KMS-11 (cell line): ENCODE measurements at regions not wholly inside any gene's neighbourhood (a gene's known extent, or its start where the extent isn't known, plus 50 kb on each side); places are given as distances from the start of the nearest gene placed in this dataset.

ENCODE experiments used
- H2AFZ ChIP-seq: fragments of 200-600 bp; sonication (generic); 2 replicates; pipeline ENCODE4 v1.6.1; 2016; ENCODE audit warnings: antibody characterized with exemption, mixed run types, low read depth
- H3K27ac ChIP-seq: fragments of 200-600 bp; sonication (generic); 2 replicates; pipeline ENCODE4 v1.6.1; 2016; ENCODE audit warnings: mild to moderate bottlenecking, mixed run types
- H3K27me3 ChIP-seq: fragments of 200-600 bp; sonication (generic); 2 replicates; pipeline ENCODE4 v1.6.1; 2017; ENCODE audit warnings: mild to moderate bottlenecking, low read depth, mixed run types, moderate library complexity; ENCODE audit not compliant: insufficient read depth
- H3K36me3 ChIP-seq: fragments of 200-600 bp; sonication (generic); 2 replicates; pipeline ENCODE4 v1.6.1; 2017; ENCODE audit warnings: mild to moderate bottlenecking, mixed run types; ENCODE audit not compliant: insufficient read depth
- H3K4me1 ChIP-seq: fragments of 200-600 bp; sonication (generic); 2 replicates; pipeline ENCODE4 v1.6.1; 2016; ENCODE audit warnings: mild to moderate bottlenecking, low read depth, mixed run types; ENCODE audit not compliant: poor library complexity, severe bottlenecking
- H3K4me2 ChIP-seq: fragments of 200-600 bp; sonication (generic); 2 replicates; pipeline ENCODE4 v1.7.0; 2016; ENCODE audit warnings: mild to moderate bottlenecking, mixed run types
- H3K4me3 ChIP-seq: fragments of 200-600 bp; sonication (generic); IDR thresholded peaks from 2 replicates; pipeline ENCODE4 v1.6.1; 2017; ENCODE audit warnings: low read depth, low read length, mixed read lengths; ENCODE audit not compliant: insufficient read depth
- H3K79me2 ChIP-seq: fragments of 200-600 bp; sonication (generic); 2 replicates; pipeline ENCODE4 v1.6.1; 2016; ENCODE audit warnings: low read depth, mixed run types; ENCODE audit not compliant: insufficient read depth
- H3K9ac ChIP-seq: fragments of 200-600 bp; sonication (generic); 2 replicates; pipeline ENCODE4 v1.6.1; 2016; ENCODE audit warnings: mild to moderate bottlenecking, mixed run types
- H4K20me1 ChIP-seq: fragments of 200-600 bp; sonication (generic); 2 replicates; pipeline ENCODE4 v1.6.1; 2016; ENCODE audit warnings: mild to moderate bottlenecking, mixed run types; ENCODE audit not compliant: insufficient read depth
- CTCF ChIP-seq: fragments of 200-600 bp; sonication (generic); conservative IDR thresholded peaks from 2 replicates; pipeline ENCODE4 v1.6.1; 2017; ENCODE audit warnings: low read depth, mild to moderate bottlenecking, antibody characterized with exemption, low read length, moderate library complexity, mixed read lengths

GRCh38 chr10:43866712-43867111 lies 218.0 kb upstream of the ZNF32 start:
- no peaks in the 10 kb centered on the region for H3K4me1 ChIP-seq
- no peak overlapping the region for H3K4me2 ChIP-seq
- no peak overlapping the region for H3K9ac ChIP-seq
- no peak overlapping the region for H3K27ac ChIP-seq
- H3K27me3 ChIP-seq, result no peaks in the 10 kb centered on the region
- H3K36me3 ChIP-seq, result no peaks in the 10 kb centered on the region
- TF ChIP-seq CTCF, result no peak
- H3K4me3 ChIP-seq, result no peak overlapping the region
- H4K20me1 ChIP-seq, result no peaks in the 10 kb centered on the region
- no peak overlapping the region for H2AFZ ChIP-seq
- H3K79me2 ChIP-seq, result no peaks in the 10 kb centered on the region

DNA sequence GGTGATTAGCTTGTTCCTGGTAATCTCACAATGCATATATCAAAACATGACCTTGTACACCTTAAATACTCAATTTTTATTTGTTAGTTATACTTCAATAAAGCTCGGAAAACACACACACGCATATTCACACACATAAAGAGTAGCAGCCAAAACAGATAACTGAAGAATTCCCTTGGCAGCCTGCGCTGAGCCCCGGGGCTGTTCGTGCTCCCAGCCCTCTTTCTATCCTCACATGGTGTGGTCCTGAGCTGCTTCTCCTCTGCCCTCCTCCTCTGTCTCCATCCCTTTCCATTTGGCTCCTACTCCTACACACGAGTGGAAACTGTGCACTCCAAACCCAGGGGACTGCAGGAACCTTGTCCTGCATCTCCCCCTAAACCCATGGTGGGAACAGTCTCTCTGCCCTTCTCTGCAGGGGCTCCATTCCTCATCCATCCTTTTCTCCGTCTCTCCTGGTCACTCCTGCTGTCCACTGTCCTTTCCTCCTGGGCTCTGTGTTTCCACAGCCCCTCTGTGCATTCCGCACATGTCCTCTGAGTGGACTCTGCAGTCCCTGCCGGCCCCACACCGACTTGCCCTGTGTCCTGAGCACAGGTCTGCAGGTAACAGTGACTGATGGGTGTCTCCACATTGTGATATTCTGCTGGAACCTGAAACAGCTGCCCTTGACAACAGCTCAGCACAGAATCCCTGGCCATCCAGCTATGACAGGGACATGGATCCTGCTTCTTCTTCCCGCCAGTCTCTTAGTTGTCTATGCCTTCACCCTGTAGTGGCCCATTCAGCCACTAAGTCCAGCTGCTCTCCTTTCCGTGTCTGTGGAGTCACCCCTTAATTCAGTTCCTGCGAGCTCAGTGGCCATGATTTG lies 216.8 kb upstream of the ZNF32 start:
- Histone ChIP-seq H3K4me3 (no peak overlapping the region), H2AFZ (no peak overlapping the region), H3K36me3 (no peaks in the 10 kb centered on the region), H3K4me1 (no peaks in the 10 kb centered on the region), H3K9ac (no peak overlapping the region), H3K79me2 (no peaks in the 10 kb centered on the region), H4K20me1 (no peaks in the 10 kb centered on the region), H3K4me2 (no peak overlapping the region), H3K27me3 (no peaks in the 10 kb centered on the region), H3K27ac (no peak overlapping the region)
- TF ChIP-seq CTCF, result no peak

- no peak overlapping the region for H3K4me2 ChIP-seq
- no peak for TF ChIP-seq CTCF
These were observed 216.0 kb upstream of the ZNF32 start for GRCh38 chr10:43864656-43865055.

DNA sequence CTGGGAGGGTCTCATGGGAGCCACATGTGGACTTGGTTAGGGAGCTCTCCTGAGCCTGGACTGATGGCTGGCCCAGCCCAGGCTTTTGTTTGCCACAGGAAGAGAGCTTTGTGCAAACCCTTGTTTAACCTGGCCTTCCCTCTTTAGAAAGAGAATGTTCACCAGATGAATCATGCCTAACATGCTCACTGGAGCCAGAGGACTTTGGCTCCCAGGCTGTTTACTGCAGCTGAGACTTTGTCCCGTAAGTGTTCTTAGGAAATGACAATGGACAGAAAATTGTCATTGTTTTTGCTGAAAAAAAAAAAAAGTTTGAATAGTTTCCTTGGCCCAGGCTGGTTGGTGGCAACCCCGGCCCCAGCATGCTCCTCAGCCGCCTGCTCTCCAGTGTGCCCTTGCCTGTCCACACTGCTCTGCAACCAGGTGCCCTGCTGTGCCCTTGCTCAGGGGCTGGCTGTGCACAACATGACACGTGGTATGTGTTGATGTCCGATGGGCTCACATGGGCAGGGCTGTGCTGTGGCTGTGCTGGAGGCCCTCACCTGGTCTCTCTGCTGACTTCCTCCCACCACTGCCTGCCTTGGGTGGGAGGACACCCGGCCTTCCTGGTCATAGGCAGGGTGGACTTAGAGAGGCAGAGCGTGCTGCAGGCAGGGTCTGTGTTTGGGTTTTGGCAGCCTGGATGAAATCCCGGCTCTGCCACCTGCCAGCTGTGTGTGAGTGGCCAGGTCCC lies 215.3 kb upstream of the ZNF32 start:
- Histone ChIP-seq H3K36me3 (no peaks in the 10 kb centered on the region), H3K4me3 (no peak overlapping the region), H4K20me1 (no peaks in the 10 kb centered on the region), H3K4me2 (no peak overlapping the region), H3K9ac (no peak overlapping the region), H2AFZ (no peak overlapping the region), H3K79me2 (no peaks in the 10 kb centered on the region), H3K4me1 (no peaks in the 10 kb centered on the region), H3K27ac (no peak overlapping the region), H3K27me3 (no peaks in the 10 kb centered on the region)
- no peak for TF ChIP-seq CTCF

More at GRCh38 chr10:43864656-43865055, 216.0 kb upstream of the ZNF32 start:
- Histone ChIP-seq H3K27me3 (no peaks in the 10 kb centered on the region), H3K27ac (no peak overlapping the region), H3K36me3 (no peaks in the 10 kb centered on the region), H3K9ac (no peak overlapping the region), H4K20me1 (no peaks in the 10 kb centered on the region), H2AFZ (no peak overlapping the region), H3K4me1 (no peaks in the 10 kb centered on the region), H3K79me2 (no peaks in the 10 kb centered on the region), H3K4me3 (no peak overlapping the region)
